ENCODE measurements at regions not wholly inside any gene's neighbourhood (a gene's known extent, or its start where the extent isn't known, plus 50 kb on each side); places are given as distances from the start of the nearest gene placed in this dataset.

- Histone ChIP-seq H3K36me3 (no peaks in the 10 kb centered on the region), H3K4me1 (peaks cover 0 to 41% (median 0%) of the 10 kb centered on the region in 3 donors), H3K4me3 (no peak overlapping the region), H3K27ac (no peak overlapping the region), H3K27me3 (no peaks in the 10 kb centered on the region), H3K9me3 (no peaks in the 10 kb centered on the region)
- 50 to 52% methylated on average over 4 of the region's 4 CpGs for WGBS, 2 donors (ENCODE audit: low coverage in 1 of 2)
- no peak for ATAC-seq
- no peak for TF ChIP-seq POLR2AphosphoS5 (IDR thresholded peaks at IDR 0.05)
Measured at GRCh38 chr4:112898357-112899141, 150.9 kb upstream of the ANK2 start.

DNA sequence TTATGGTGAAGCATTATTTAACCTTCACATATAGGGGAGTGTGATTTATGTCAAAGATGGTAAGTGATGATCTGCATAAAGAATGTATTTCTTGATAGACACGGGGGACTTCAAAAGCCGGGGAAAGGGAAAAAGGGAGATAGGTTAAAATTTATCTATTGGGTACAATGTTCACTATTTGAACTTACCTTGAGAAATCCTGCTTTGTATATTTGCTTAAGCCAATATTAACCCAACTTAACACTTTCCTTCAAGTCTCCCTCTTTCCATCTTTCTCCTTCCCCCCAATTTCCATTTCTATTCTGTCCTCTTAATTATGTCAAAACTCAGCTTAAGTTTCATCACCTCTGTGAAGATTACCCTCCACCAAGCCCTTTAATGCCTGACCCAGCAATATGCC lies 149.0 kb upstream of the ANK2 start:
- Histone ChIP-seq H3K4me1 (peaks cover 0 to 41% (median 0%) of the 10 kb centered on the region in 3 donors), H3K36me3 (no peaks in the 10 kb centered on the region), H3K27me3 (no peaks in the 10 kb centered on the region), H3K9me3 (no peaks in the 10 kb centered on the region), H3K27ac (no peak overlapping the region), H3K4me3 (no peak overlapping the region)
- ATAC-seq: no peak
- 91 to 100% methylated on average over 1 to 2 of the region's 2 CpGs for WGBS, 2 donors (ENCODE audit: low coverage in 1 of 2)
- TF ChIP-seq POLR2A (IDR thresholded peaks at IDR 0.05) (no peak), POLR2AphosphoS5 (IDR thresholded peaks at IDR 0.05) (no peak), CTCF (IDR thresholded peaks at IDR 0.05) (no peak), EP300 (IDR thresholded peaks at IDR 0.05) (no peak)

DNA sequence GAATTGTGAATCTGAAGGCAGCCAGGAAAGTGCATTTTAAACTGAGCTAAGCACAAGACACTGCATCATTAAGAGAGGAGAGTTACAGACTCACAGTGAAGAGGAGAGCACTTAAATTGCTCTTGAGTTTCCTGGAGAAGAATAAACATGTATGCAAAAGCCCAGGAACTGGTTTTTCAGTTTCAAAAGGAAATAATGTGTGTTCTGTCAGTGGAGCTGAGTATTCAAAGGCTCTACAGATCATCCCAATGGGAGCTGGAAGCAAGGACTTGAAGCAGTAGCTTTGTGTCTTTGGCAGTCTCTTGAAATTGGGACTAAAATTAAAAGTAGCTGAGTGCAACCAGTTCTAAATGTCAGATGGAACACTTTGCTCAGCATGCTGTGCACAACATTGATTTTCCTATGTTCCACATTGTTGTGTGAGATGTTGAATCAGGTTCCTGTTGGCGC lies 147.5 kb upstream of the ANK2 start:
- Histone ChIP-seq H3K27ac (peak overlapping the region in 2 of 4 donors; percentile 4 to 20), H3K9me3 (no peaks in the 10 kb centered on the region), H3K4me1 (peaks cover 0 to 25% (median 0%) of the 10 kb centered on the region in 3 donors), H3K36me3 (no peaks in the 10 kb centered on the region), H3K27me3 (no peaks in the 10 kb centered on the region), H3K4me3 (no peak overlapping the region)
- no peak for ATAC-seq
- TF ChIP-seq CTCF (IDR thresholded peaks at IDR 0.05) (no peak), EP300 (IDR thresholded peaks at IDR 0.05) (no peak), POLR2A (IDR thresholded peaks at IDR 0.05) (no peak)
- 91 to 100% methylated on average over 1 of the region's 1 CpG for WGBS, 2 donors (ENCODE audit: low coverage in 1 of 2)

DNA sequence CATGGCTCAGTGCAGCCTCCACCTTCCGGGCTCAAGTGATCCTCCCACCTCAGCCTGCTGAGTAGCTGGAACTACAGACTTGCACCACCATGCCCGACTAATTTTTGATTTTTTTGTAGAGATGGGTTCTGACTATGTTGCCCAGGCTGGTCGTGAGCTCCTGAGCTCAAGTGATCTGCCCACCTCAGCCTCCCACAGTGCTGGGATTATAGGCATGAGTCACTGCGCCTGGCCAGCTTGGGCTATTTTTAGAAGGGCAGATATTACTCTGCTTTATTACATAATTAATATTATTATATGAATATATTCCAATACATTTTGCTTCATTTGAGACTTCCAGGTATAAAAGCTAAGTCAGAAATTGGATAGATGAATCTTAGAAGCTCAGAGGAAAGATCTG lies 143.7 kb upstream of the ANK2 start:
- Histone ChIP-seq H3K27me3 (no peaks in the 10 kb centered on the region), H3K27ac (no peak overlapping the region), H3K9me3 (no peaks in the 10 kb centered on the region), H3K36me3 (no peaks in the 10 kb centered on the region), H3K4me1 (peaks cover 0 to 33% (median 0%) of the 10 kb centered on the region in 3 donors), H3K4me3 (no peak overlapping the region)
- WGBS, 2 donors (ENCODE audit: low coverage in 1 of 2): 57 to 70% methylated on average over 2 to 4 of the region's 4 CpGs
- TF ChIP-seq POLR2A (IDR thresholded peaks at IDR 0.05): no peak
- no peak for TF ChIP-seq CTCF (IDR thresholded peaks at IDR 0.05)
- TF ChIP-seq EP300 (IDR thresholded peaks at IDR 0.05): no peak
- TF ChIP-seq POLR2AphosphoS5 (IDR thresholded peaks at IDR 0.05): no peak
- no peak for ATAC-seq

GRCh38 chr4:112908511-112908910 lies 140.9 kb upstream of the ANK2 start:
- H3K9me3 ChIP-seq: no peaks in the 10 kb centered on the region
- no peaks in the 10 kb centered on the region for H3K36me3 ChIP-seq
- ATAC-seq: no peak
- H3K27ac ChIP-seq: no peak overlapping the region
- TF ChIP-seq CTCF (IDR thresholded peaks at IDR 0.05): no peak
- TF ChIP-seq EP300 (IDR thresholded peaks at IDR 0.05): no peak
- TF ChIP-seq POLR2AphosphoS5 (IDR thresholded peaks at IDR 0.05): no peak
- TF ChIP-seq POLR2A (IDR thresholded peaks at IDR 0.05): no peak
- H3K4me1 ChIP-seq: peaks cover 0 to 24% (median 0%) of the 10 kb centered on the region in 3 donors
- H3K27me3 ChIP-seq: no peaks in the 10 kb centered on the region
- H3K4me3 ChIP-seq: no peak overlapping the region
- 80% methylated on average over 1 of the region's 1 CpG; no CpG with 5 or more reads in 1 of the 2 donors for WGBS, 2 donors (ENCODE audit: low coverage in 1 of 2)

Measured in gastroesophageal sphincter (tissue), 4 donors.